A549 (cell line): ENCODE measurements at regions not wholly inside any gene's neighbourhood (a gene's known extent, or its start where the extent isn't known, plus 50 kb on each side); places are given as distances from the start of the nearest gene placed in this dataset.

Experiments used
- ATAC-seq, 2 experiments: fragments of 200-7000 bp in 1 of 2; fragments of >200 bp in 1 of 2; cut with Nextera tagmentation in 1 of 2; cut with Tn5 transposase in 1 of 2; 3 replicates each; pipeline versions ENCODE4 v1.8.0 to v1.9.1; 2018 to 2020; ENCODE audit warnings: mild to moderate bottlenecking in 1 of 2, moderate library complexity in 1 of 2
- CTCF ChIA-PET: fragments of 300-600 bp; sonication (Branson Sonifier 250); formaldehyde crosslinking; extraction: SDS; loops from one replicate; lab custom pipeline; 2021; ENCODE audit warnings: antibody characterized with exemption, inconsistent platforms; lab: Yijun Ruan, JAX
- POLR2A ChIA-PET: fragments of 350-600 bp; formaldehyde crosslinking; extraction: SDS; loops from one replicate; lab custom pipeline; 2021; ENCODE audit warnings: antibody characterized with exemption, inconsistent platforms; lab: Yijun Ruan, JAX
- DNase-seq, 2 experiments: peaks; one replicate each; pipeline versions ENCODE4 v3.0.0 to v3.0.0-alpha.2; 2011 to 2016; ENCODE audit warnings: low read depth in 1 of 2, low spot score in 1 of 2
- FAIRE-seq: peaks from 2 replicates; lab custom pipeline; 2011; peaks lifted over from hg19 to GRCh38; lab: Jason Lieb, UNC
- H3K27ac ChIP-seq, 2 experiments: fragments of >200 bp; sonication (Bioruptor Twin); formaldehyde crosslinking; 3 replicates each; pipeline ENCODE4 v1.5.1; 2016 to 2017
- H3K4me1 ChIP-seq: fragments of >200 bp; sonication (Bioruptor Twin); formaldehyde crosslinking; 3 replicates; pipeline ENCODE4 v1.6.1; 2016
- H3K4me2 ChIP-seq: fragments of >200 bp; sonication (Bioruptor Twin); formaldehyde crosslinking; 3 replicates; pipeline ENCODE4 v1.6.1; 2016
- H3K4me3 ChIP-seq: fragments of >200 bp; sonication (Bioruptor Twin); formaldehyde crosslinking; 3 replicates; pipeline ENCODE4 v1.5.1; 2016
- H3K9me3 ChIP-seq: fragments of >200 bp; sonication (Bioruptor Twin); formaldehyde crosslinking; 3 replicates; pipeline ENCODE4 v1.6.1; 2016
- CHD4 ChIP-seq: fragments of 200-600 bp; sonication (generic); IDR thresholded peaks from 2 replicates; pipeline ENCODE4 v1.6.1; 2016; ENCODE audit warnings: antibody characterized with exemption, mild to moderate bottlenecking, borderline replicate concordance
- EHF ChIP-seq: fragments of 250-450 bp; sonication (Bioruptor Pico); IDR thresholded peaks from 2 replicates; pipeline ENCODE4 v1.5.0; 2020; ENCODE audit warnings: mild to moderate bottlenecking
- EP300 ChIP-seq, 2 experiments: fragments of >200 bp; sonication (Bioruptor Twin); formaldehyde crosslinking; IDR thresholded peaks; 2 replicates in 1 of 2; 3 replicates in 1 of 2; pipeline ENCODE4 v1.6.1; 2016 to 2017
- GATA3 ChIP-seq: IDR thresholded peaks from 2 replicates; pipeline ENCODE4 v1.6.1; 2012; ENCODE audit warnings: borderline replicate concordance
- HEYL ChIP-seq: fragments of 250-450 bp; sonication (Bioruptor Pico); IDR thresholded peaks from 2 replicates; pipeline ENCODE4 v1.8.0; 2021; ENCODE audit warnings: mild to moderate bottlenecking, moderate library complexity
- HOXA7 ChIP-seq: fragments of 250-450 bp; sonication (Bioruptor Pico); IDR thresholded peaks from 2 replicates; pipeline ENCODE4 v1.5.0; 2020; ENCODE audit warnings: mild to moderate bottlenecking, moderate library complexity
- HOXB13 ChIP-seq: fragments of 250-450 bp; sonication (Bioruptor Pico); IDR thresholded peaks from 2 replicates; pipeline ENCODE4 v1.5.0; 2020; ENCODE audit warnings: low read depth, mild to moderate bottlenecking, moderate library complexity
- JUN ChIP-seq, 2 experiments: fragments of >200 bp; sonication (Bioruptor Twin); formaldehyde crosslinking; IDR thresholded peaks; 2 replicates in 1 of 2; 3 replicates in 1 of 2; pipeline ENCODE4 v1.6.1; 2016 to 2017
- KDM5A ChIP-seq: fragments of 200-600 bp; sonication (generic); IDR thresholded peaks from 2 replicates; pipeline ENCODE4 v1.6.1; 2016; ENCODE audit warnings: antibody characterized with exemption, mild to moderate bottlenecking
- MAFK ChIP-seq: fragments of 450-650 bp; IDR thresholded peaks from 2 replicates; pipeline ENCODE4 v1.6.1; 2014; ENCODE audit not compliant: partially characterized antibody
- NPAS2 ChIP-seq: fragments of 250-450 bp; sonication (Bioruptor Pico); IDR thresholded peaks from 2 replicates; pipeline ENCODE4 v1.8.0; 2022; ENCODE audit warnings: mild to moderate bottlenecking, moderate library complexity, borderline replicate concordance
- PBX3 ChIP-seq: IDR thresholded peaks from 2 replicates; pipeline ENCODE4 v1.6.1; 2012
- PHF8 ChIP-seq: fragments of 200-600 bp; sonication (generic); IDR thresholded peaks from 2 replicates; pipeline ENCODE4 v1.6.1; 2016; ENCODE audit warnings: low read depth, mild to moderate bottlenecking, antibody characterized with exemption, moderate library complexity, borderline replicate concordance
- POLR2AphosphoS2 ChIP-seq: conservative IDR thresholded peaks from 2 replicates; pipeline ENCODE4 v1.6.1; 2012; ENCODE audit warnings: low read length, improper control_type of control experiment, inconsistent platforms
- RCOR1 ChIP-seq: fragments of 150-350 bp; IDR thresholded peaks from 2 replicates; pipeline ENCODE4 v1.6.1; 2014; ENCODE audit warnings: antibody characterized with exemption, low read length, low read depth
- REST ChIP-seq: fragments of 200-600 bp; sonication (generic); IDR thresholded peaks from 2 replicates; pipeline ENCODE4 v1.6.1; 2016; ENCODE audit warnings: antibody characterized with exemption, mild to moderate bottlenecking, moderate library complexity
- RFX5 ChIP-seq: fragments of 450-650 bp; IDR thresholded peaks from 2 replicates; pipeline ENCODE4 v1.7.1; 2014; ENCODE audit warnings: antibody characterized with exemption, mild to moderate bottlenecking, moderate library complexity
- RNF2 ChIP-seq: fragments of 200-600 bp; sonication (generic); IDR thresholded peaks from 2 replicates; pipeline ENCODE4 v1.6.1; 2016; ENCODE audit warnings: low read depth, mild to moderate bottlenecking, antibody characterized with exemption, moderate library complexity, borderline replicate concordance
- TFCP2L1 ChIP-seq: fragments of 250-450 bp; sonication (Bioruptor Pico); IDR thresholded peaks from 2 replicates; pipeline ENCODE4 v1.5.0; 2021; ENCODE audit warnings: mild to moderate bottlenecking
- TP53 ChIP-seq: fragments of 250-450 bp; sonication (Bioruptor Pico); IDR thresholded peaks from 2 replicates; pipeline ENCODE4 v1.5.0; 2021; ENCODE audit warnings: mild to moderate bottlenecking, moderate library complexity
- USF2 ChIP-seq: fragments of 450-650 bp; IDR thresholded peaks from 2 replicates; pipeline ENCODE4 v1.6.1; 2014; ENCODE audit warnings: antibody characterized with exemption
- ZNF302 ChIP-seq: fragments of 250-450 bp; sonication (Bioruptor Pico); IDR thresholded peaks from 2 replicates; pipeline ENCODE4 v1.9.0; 2021; ENCODE audit warnings: inconsistent platforms, mild to moderate bottlenecking, moderate library complexity
- ZSCAN20 ChIP-seq: fragments of 250-450 bp; sonication (Bioruptor Pico); IDR thresholded peaks from 2 replicates; pipeline ENCODE4 v1.8.0; 2022; ENCODE audit warnings: mild to moderate bottlenecking, moderate library complexity
- WGBS: methylation state at CpG from one replicate; pipeline ENCODE4 v1.1.6; 2017; ENCODE audit errors: missing lambda C conversion rate; 5-methylcytosine and 5-hydroxymethylcytosine counted together

GRCh38 chr10:21056461-21056860 is 159.3 kb upstream of the NEBL start:
- Histone ChIP-seq H3K4me1 (no peaks in the 10 kb centered on the region), H3K27ac (no peak overlapping the region), H3K4me2 (no peak overlapping the region)
- no peak for FAIRE-seq
- no peak for DNase-seq
- no peak for TF ChIP-seq ZNF302 (CRISPR knock-in tag)
- no peak for TF ChIP-seq EP300 (IDR thresholded peaks at IDR 0.05)
- no peak for TF ChIP-seq TFCP2L1 (CRISPR knock-in tag)
- no peak for TF ChIP-seq KDM5A
- no peak for TF ChIP-seq CHD4
- TF ChIP-seq JUN (IDR thresholded peaks at IDR 0.05), result no peak
- no peak for TF ChIP-seq REST
- TF ChIP-seq EHF, result no peak
- no peak for TF ChIP-seq GATA3
- no peak for TF ChIP-seq HOXB13 (CRISPR knock-in tag)
- no peak for TF ChIP-seq HOXA7 (CRISPR knock-in tag)
- TF ChIP-seq TP53 (CRISPR knock-in tag), result no peak
- no peak for TF ChIP-seq ZSCAN20 (CRISPR knock-in tag)
- no peak for TF ChIP-seq POLR2AphosphoS2
- no peak for TF ChIP-seq NPAS2 (CRISPR knock-in tag)
- no peak for TF ChIP-seq USF2
- TF ChIP-seq, all 56 proteins: peak for 0
- ATAC-seq, result no peak
- CTCF ChIA-PET, result interaction anchor here (0.9 to 2.8 kb wide), 2 partner anchors 15 to 22 kb away, joined by 3 to 10 read pairs; no protein-coding TSS in a partner anchor
- H3K9me3 ChIP-seq, result peaks cover 19% of the 10 kb centered on the region; the same call in 2 of the 3 replicates
- 55% methylated on average over 4 of the region's 4 CpGs for WGBS
- POLR2A ChIA-PET, result no interaction called here
- no peak overlapping the region for H3K4me3 ChIP-seq

GRCh38 chr10:21055339-21056135 is 158.4 kb upstream of the NEBL start:
- no peak for DNase-seq
- H3K4me3 ChIP-seq, result no peak overlapping the region
- no peak overlapping the region for H3K4me2 ChIP-seq
- WGBS, result 86% methylated on average over 12 of the region's 12 CpGs
- POLR2A ChIA-PET, result no interaction called here
- no peak overlapping the region for H3K27ac ChIP-seq
- H3K4me1 ChIP-seq, result no peaks in the 10 kb centered on the region
- CTCF ChIA-PET, result interaction anchor here (1.4 kb wide), 1 partner anchor 12 kb away, joined by 3 read pairs; no protein-coding TSS in a partner anchor
- H3K9me3 ChIP-seq, result peaks cover 19% of the 10 kb centered on the region; the same call in 2 of the 3 replicates
- FAIRE-seq, result no peak
- no peak for ATAC-seq
- TF ChIP-seq HOXA7 (CRISPR knock-in tag) (no peak), POLR2AphosphoS2 (no peak), RCOR1 (no peak), PHF8 (no peak), HEYL (CRISPR knock-in tag) (no peak), PBX3 (no peak), RFX5 (no peak), MAFK (no peak), RNF2 (no peak)
- TF ChIP-seq, all 56 proteins: peak for 0
